Bone marrow (tissue), 2 donors: ENCODE measurements at regions not wholly inside any gene's neighbourhood (a gene's known extent, or its start where the extent isn't known, plus 50 kb on each side); places are given as distances from the start of the nearest gene placed in this dataset.
"Not testable (repeated sequence)": the region's sequence is repeated elsewhere in the genome, so short reads cannot be mapped to it uniquely, and the experiment has no call there.

Source experiments
- DNase-seq, 2 donors: peaks; one replicate each; lab custom pipeline; 2025; lab: John Stamatoyannopoulos, UW

DNA sequence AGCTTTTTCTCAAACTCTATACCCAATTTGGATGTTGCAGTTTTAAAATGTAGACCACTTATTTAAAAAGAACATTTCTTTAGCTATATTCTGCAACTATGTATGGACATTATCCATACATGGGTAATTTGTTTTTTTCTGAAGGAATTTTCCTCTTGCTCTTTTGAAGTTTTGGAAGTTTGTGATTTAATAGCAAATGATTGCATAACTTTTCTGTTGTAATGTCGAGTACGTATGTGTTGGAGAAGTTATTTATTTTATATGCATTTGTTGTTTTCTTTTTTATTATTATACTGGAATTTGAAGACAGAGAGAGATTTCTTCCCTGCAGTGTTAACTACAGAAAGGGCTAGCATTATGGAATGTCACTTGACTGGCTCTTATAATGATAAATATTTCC, 207.7 kb upstream of the FANCL start:
- no peak for DNase-seq

GRCh38 chr2:58448065-58448507, 207.0 kb upstream of the FANCL start:
- DNase-seq, result peak in 1 of 2 donors; percentile 68

GRCh38 chr2:58447586-58447985, 206.5 kb upstream of the FANCL start:
- no peak for DNase-seq

DNA sequence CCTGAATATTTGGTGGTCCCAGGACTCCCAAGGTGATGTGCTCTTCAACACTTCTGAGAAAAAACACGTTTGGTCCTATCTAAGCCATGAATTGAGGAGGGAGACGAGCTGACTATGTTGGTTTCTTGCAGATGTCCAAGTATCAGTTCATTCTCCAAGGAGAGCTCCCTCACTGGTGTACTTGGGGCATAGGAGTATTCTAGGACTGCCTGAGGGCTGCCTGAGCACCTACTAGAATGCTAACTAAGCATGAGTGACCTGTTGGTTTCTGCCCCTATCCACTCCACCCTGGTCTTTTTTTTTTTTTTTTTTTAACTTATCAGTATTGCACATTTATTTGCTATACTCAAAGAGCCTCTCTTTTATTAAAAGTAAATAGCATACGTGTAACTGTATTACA, 200.5 kb upstream of the FANCL start:
- DNase-seq, result no peak

- DNase-seq, result no peak
These were observed 195.7 kb upstream of the FANCL start for GRCh38 chr2:58436872-58437271.

DNA sequence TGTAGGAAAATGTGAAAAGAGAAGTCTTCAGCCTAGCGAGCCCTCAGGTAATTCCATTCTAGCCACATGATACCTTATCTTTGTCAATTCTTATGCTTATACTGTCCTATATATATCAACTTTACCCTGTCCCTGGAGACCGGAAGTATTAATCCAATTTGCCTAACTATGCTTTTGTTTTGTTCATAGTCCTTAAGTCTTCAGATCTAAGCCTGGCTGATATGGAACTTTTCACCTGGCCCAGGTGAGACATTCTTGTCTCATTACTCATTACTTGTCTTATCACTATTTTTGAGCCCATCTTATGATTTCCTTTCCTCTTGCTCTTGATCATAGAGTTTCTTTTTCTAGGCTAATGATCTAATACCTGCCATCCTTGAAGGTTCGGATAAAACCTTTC, 194.1 kb upstream of the FANCL start:
- DNase-seq, result no peak

GRCh38 chr2:58434692-58435091, 193.6 kb upstream of the FANCL start:
- no peak for DNase-seq

DNA sequence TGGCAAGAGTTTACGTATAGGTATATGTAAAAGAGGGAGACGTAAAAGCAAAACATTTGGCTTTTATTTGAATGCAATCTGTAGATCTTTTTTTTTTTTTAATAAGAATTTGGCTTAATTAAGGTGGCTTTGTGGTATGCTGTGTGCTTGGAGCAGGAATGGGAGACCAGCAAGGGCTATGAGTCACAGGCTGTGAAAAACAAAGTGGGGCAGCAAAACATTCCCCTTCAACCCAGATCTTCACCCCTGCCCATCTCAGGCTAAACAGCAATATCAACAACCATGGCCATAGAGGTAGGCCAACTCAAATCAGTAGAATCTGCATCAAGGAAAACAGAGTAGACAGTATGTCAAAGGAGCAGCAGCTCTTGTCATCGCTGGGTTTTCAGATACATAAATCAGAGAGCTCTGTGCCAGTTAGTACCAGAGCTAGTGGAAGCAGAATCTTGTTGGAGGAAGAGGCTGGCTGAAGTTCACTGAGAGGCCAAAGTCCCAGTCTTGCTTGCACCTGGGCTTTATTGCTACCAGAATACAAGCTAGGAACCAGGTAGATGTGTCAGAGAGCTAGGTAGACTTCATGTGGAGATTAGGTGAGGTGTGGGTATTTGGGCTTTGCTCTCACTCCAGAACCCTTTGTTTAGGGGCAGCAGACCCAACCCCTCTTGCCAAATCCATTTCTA, 191.5 kb upstream of the FANCL start:
- DNase-seq, result no peak

DNA sequence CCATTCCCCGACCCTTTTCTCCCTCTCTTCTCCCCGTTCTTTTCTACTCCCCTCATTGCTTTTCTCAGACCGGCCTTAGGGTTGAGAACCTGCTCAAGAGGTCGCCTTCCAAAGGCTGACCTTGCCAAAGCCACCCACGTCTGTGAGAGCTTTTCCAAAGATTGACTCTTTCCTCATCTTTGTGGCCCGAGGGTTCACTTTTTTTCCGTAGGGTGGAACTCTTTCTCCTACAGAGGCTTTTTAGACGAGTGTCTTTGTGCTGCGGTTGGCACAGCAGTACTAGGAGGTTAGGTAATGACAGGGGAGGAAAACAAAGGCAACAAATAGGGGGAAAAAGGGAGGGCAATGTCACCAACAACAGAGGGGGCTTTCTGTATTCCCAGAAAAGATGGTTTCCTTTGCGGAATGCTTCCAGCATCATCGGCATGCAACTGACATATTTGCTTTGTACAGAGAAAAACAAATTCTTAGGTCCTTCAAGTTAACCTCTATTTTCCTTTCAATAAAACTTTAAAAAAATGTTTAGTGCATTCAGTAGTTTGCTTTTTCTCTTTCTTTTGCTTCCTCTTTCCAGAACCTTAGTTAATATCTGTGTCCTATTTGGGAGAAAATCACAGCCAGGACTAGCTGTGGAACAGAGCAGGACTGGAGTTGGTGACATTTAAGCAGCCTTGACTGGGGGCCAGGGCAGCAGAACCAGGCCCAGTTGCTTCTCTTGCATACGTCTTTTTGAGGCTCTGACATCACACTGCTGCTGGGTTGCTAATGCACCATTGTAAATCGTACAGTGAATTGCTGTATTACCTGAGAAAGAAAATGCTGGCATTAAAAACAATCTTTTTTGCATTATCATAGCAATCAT, 188.1 kb upstream of the FANCL start:
- no peak for DNase-seq

- no peak for DNase-seq
These were observed 187.2 kb upstream of the FANCL start for GRCh38 chr2:58428096-58429013.

- DNase-seq, result no peak
These were observed 186.5 kb upstream of the FANCL start for GRCh38 chr2:58427572-58428095.

GRCh38 chr2:58425368-58425767, 184.2 kb upstream of the FANCL start:
- no peak for DNase-seq

GRCh38 chr2:58419983-58420382, 178.9 kb upstream of the FANCL start:
- DNase-seq, result no peak

DNA sequence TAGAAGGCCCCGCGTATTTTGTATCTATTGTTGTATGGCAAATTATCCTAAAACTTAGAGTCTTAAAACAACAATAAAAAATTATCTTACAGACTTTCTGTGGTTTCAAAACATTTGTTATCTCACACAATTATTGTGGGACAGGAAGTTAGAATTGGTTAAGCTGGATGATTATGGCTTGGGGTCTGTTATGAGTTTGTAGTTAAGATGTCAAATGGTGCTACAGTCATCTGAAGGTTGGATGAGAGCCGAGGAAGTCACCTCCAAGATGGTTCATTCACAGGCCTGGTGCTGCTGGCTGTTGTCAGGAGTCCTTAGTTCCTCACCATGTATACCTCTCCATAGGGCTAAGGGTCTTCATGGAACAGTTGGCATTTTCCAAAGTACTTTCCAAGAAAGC, 175.6 kb upstream of the FANCL start:
- no peak for DNase-seq

- DNase-seq, result no peak
These were observed 173.4 kb upstream of the FANCL start for GRCh38 chr2:58414506-58414905.

DNA sequence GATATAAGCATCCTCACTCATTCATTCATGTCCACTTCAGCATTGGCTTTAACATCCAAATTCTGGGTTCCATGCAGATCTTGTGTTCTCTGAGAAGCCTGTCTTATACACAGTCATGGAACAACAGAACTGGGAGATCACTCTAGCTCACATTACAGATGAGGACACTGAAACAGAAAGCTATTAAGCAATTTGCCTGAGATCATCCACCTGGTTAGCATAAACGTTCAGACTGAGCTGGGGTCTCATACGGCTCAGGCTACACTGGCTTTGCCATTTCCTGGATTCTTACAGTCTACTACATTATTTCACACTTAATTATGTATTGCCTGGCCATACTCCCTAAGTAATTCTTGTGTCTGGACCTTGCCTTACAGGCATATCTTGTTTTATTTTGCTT, 169.4 kb upstream of the FANCL start:
- DNase-seq, result no peak

GRCh38 chr2:58407487-58407886, 166.4 kb upstream of the FANCL start:
- DNase-seq, result no peak

DNA sequence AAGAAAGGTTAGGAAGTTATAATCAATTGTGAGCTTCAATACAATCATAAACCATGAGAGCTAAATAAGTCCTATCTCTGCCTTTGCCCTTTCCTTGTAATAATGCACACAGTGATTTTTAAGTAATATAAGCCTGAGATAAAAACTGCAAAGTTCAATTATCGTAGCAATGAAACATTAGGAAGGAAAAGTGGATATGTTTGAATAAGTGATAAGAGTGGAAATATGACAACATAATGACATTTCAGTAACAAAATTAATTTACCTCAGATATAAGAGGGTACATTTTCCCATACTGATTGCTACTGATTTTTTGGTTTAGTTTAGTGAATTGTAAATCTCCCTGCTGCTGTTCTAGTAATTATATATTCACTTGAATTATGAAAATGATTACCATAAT, 164.2 kb upstream of the FANCL start:
- DNase-seq, result no peak

DNA sequence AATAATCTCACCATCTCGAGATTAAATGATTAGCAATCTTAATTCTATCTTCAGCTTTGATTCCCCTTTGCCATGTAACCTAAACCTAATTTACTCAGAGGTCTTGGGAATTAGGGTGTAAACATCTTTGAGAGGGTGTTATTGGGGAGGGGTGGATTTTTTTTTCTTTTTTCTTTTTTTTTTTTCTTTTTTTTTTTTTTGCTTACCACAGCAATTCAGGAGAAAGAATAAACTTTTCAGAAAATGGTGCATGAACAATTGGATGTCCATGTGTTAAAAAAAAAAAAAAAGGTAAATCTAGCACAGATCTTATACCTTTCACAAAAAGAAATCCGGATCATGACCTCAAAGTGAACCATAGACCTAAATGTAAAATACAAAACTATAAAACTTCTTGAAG, 160.8 kb upstream of the FANCL start:
- no peak for DNase-seq

DNA sequence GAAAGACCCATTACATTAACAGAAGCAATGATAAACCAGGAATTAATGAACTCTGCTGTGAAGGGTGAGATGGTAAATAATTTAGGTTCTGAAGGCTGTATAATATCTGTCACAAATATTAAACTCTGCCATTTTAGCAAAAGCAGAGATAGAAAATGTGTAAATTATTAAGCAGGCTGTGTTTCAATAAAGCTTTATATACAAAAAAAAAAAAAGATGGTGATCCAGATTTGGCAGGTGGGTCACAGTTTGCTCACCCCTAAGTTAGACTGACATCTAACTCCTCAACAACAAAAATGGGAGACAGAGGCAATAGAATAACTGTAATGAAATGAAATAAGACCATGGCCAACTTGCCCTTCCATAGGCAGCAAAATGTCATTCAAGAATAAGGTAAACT, 157.3 kb upstream of the FANCL start:
- DNase-seq, result no peak

GRCh38 chr2:58387701-58388100, 146.6 kb upstream of the FANCL start:
- DNase-seq, result no peak

DNA sequence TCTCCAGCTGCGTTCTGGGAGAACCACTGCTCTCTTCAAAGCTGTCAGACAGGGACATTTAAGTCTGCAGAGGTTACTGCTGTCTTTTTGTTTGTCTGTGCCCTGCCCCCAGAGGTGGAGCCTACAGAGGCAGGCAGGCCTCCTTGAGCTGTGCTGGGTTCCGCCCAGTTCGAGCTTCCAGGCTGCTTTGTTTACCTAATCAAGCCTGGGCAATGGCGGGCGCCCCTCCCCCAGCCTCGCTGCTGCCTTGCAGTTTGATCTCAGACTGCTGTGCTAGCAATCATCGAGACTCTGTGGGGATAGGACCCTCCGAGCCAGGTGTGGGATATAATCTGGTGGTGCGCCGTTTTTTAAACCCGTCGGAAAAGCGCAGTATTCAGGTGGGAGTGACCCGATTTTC, 145.8 kb upstream of the FANCL start:
- not testable (repeated sequence) for DNase-seq
